K562 (cell line): ENCODE measurements at regions not wholly inside any gene's neighbourhood (a gene's known extent, or its start where the extent isn't known, plus 50 kb on each side); places are given as distances from the start of the nearest gene placed in this dataset.

Experiments used
- ATAC-seq: fragments of 200-7000 bp; cut with Tn5 transposase; 3 replicates; pipeline ENCODE4 v1.9.1; 2020; ENCODE audit warnings: moderate library complexity
- BruUV-seq: library from RNA; stranded (reverse); fragments of 400-500 nt; replicated peaks from 2 replicates; lab custom pipeline; 2021; lab: Mats Ljungman, UMichigan
- CTCF ChIA-PET: fragments of 300-600 bp; formaldehyde crosslinking; extraction: SDS; loops from one replicate; lab custom pipeline; 2021; ENCODE audit warnings: low intra/inter-chr PET ratio; lab: Yijun Ruan, JAX
- POLR2A ChIA-PET: fragments of 300-600, 350-650 bp; sonication (Branson Sonifier 250); formaldehyde crosslinking; extraction: SDS; loops from one replicate; lab custom pipeline; 2021; ENCODE audit warnings: antibody characterized with exemption, inconsistent platforms; lab: Yijun Ruan, JAX
- DNase-seq, 4 experiments: peaks; one replicate each; pipeline versions ENCODE4 v3.0.0 to v3.0.0-alpha.2; 2011 to 2018; ENCODE audit warnings: low spot score in 3 of 4, mixed read lengths in 3 of 4; ENCODE audit errors: extremely low read depth in 1 of 4
- FAIRE-seq: peaks from 2 replicates; lab custom pipeline; 2011; peaks lifted over from hg19 to GRCh38; lab: Jason Lieb, UNC
- H2AFZ ChIP-seq: 2 replicates; pipeline ENCODE4 v1.6.0; 2011; ENCODE audit warnings: low read depth, low read length, control low read depth, inconsistent platforms
- H3K27ac ChIP-seq: fragments of 200-600 bp; 3 replicates; pipeline ENCODE4 v1.8.0; 2011; ENCODE audit warnings: low read depth, mild to moderate bottlenecking, control low read depth, inconsistent platforms, low read length, moderate library complexity, mixed read lengths; ENCODE audit errors: extremely low read depth
- H3K27me3 ChIP-seq, 2 experiments: fragments of 300-600 bp in 1 of 2; 2 replicates in 1 of 2; 3 replicates in 1 of 2; pipeline versions ENCODE4 v1.6.0 to v1.8.0; 2011; ENCODE audit warnings: inconsistent platforms in 2 of 2, low read length in 2 of 2, mild to moderate bottlenecking in 1 of 2, mixed read lengths in 1 of 2, moderate library complexity in 1 of 2; ENCODE audit not compliant: control insufficient read depth in 2 of 2, insufficient read depth in 2 of 2
- H3K36me3 ChIP-seq: fragments of 300-600 bp; 3 replicates; pipeline ENCODE4 v1.8.0; 2011; ENCODE audit warnings: mild to moderate bottlenecking, low read length, inconsistent platforms; ENCODE audit not compliant: control insufficient read depth, insufficient read depth
- H3K4me1 ChIP-seq, 2 experiments: fragments of 200-600 bp in 1 of 2; replicated peaks in 1 of 2; 2 replicates in 1 of 2; 3 replicates in 1 of 2; pipeline versions ENCODE4 v1.5.1 to v1.8.0; 2011; ENCODE audit warnings: inconsistent platforms in 2 of 2, low read length in 2 of 2, mild to moderate bottlenecking in 1 of 2, mixed read lengths in 1 of 2, moderate library complexity in 1 of 2; ENCODE audit not compliant: control insufficient read depth in 2 of 2, insufficient read depth in 2 of 2
- H3K4me2 ChIP-seq: 2 replicates; pipeline ENCODE4 v1.6.1; 2011; ENCODE audit warnings: low read length, control low read depth, inconsistent platforms, mixed read lengths; ENCODE audit not compliant: insufficient read depth
- H3K4me3 ChIP-seq: fragments of 200-600 bp; sonication (generic), shearing (Covaris generic); 2 replicates; pipeline ENCODE4 v1.5.1; 2016; ENCODE audit warnings: control low read depth, inconsistent platforms
- H3K79me2 ChIP-seq: fragments of 200-600 bp; 3 replicates; pipeline ENCODE4 v1.8.0; 2011; ENCODE audit warnings: low read length, inconsistent platforms; ENCODE audit not compliant: control insufficient read depth, insufficient read depth
- H3K9ac ChIP-seq, 2 experiments: 2 replicates each; pipeline versions ENCODE4 v1.6.0 to v1.6.1; 2011; ENCODE audit warnings: low read depth in 2 of 2, low read length in 2 of 2, control low read depth in 1 of 2, inconsistent platforms in 1 of 2, mild to moderate bottlenecking in 1 of 2, mixed read lengths in 1 of 2; ENCODE audit not compliant: insufficient read depth in 1 of 2
- H3K9me1 ChIP-seq: one replicate; pipeline ENCODE4 v1.6.0; 2011; ENCODE audit warnings: inconsistent platforms, mild to moderate bottlenecking, low read length, moderate library complexity; ENCODE audit not compliant: control insufficient read depth, insufficient read depth
- H3K9me3 ChIP-seq: replicated peaks from 2 replicates; pipeline ENCODE4 v1.5.1; 2011; ENCODE audit warnings: low read depth, low read length, inconsistent platforms; ENCODE audit not compliant: control insufficient read depth, insufficient read depth
- H4K20me1 ChIP-seq: replicated peaks from 2 replicates; pipeline ENCODE4 v1.6.1; 2011; ENCODE audit warnings: low read length, inconsistent platforms, mixed read lengths; ENCODE audit not compliant: control insufficient read depth, insufficient read depth
- NFYB ChIP-seq: IDR thresholded peaks from 2 replicates; pipeline ENCODE4 v1.6.1; 2011; ENCODE audit warnings: mild to moderate bottlenecking, moderate library complexity; ENCODE audit not compliant: insufficient read length; ENCODE audit errors: extremely low read depth
- SIN3A ChIP-seq, 2 experiments: fragments of 150-350 bp in 1 of 2; IDR thresholded peaks; 2 replicates each; pipeline ENCODE4 v1.6.1; 2011 to 2016; ENCODE audit warnings: borderline replicate concordance in 2 of 2, low read depth in 2 of 2, low read length in 2 of 2, mild to moderate bottlenecking in 2 of 2, moderate library complexity in 2 of 2; ENCODE audit not compliant: control insufficient read depth in 1 of 2
- TOE1 ChIP-seq, 2 experiments: fragments of 450-650 bp in 1 of 2; sonication (generic) in 1 of 2; formaldehyde crosslinking in 1 of 2; IDR thresholded peaks; 2 replicates each; pipeline versions ENCODE4 v1.7.1 to v1.8.0; 2016 to 2022; ENCODE audit warnings: borderline replicate concordance in 2 of 2, mild to moderate bottlenecking in 2 of 2, antibody characterized with exemption in 1 of 2, inconsistent platforms in 1 of 2, low read depth in 1 of 2, missing genetic modification reagents in 1 of 2, moderate library complexity in 1 of 2
- ZNF175 ChIP-seq: fragments of 200-800 bp; sonication (Bioruptor generic); IDR thresholded peaks from 2 replicates; pipeline ENCODE4 v1.6.1; 2016; ENCODE audit warnings: low read depth, mild to moderate bottlenecking, missing genetic modification characterization, missing compliant biosample characterization
- ZNF57 ChIP-seq: fragments of 450-650 bp; formaldehyde crosslinking; IDR thresholded peaks from 2 replicates; pipeline ENCODE4 v1.4.0; 2020; ENCODE audit warnings: mild to moderate bottlenecking, moderate library complexity
- WGBS: fragments of 100-300 bp; shearing (Covaris generic); methylation state at CpG from one replicate; pipeline ENCODE4 v1.1.6; 2016; ENCODE audit warnings: low coverage, mixed read lengths; ENCODE audit not compliant: insufficient coverage; ENCODE audit errors: missing lambda C conversion rate; 5-methylcytosine and 5-hydroxymethylcytosine counted together
- in situ Hi-C: fragments of 300-500 bp; cut with MboI; formaldehyde crosslinking; loops from 4 replicates; pipeline ENCODE4 v1.15.0; 2018; ENCODE audit warnings: inconsistent platforms, mixed read lengths
- intact Hi-C: fragments of 100-400 bp; cut with micrococcal nuclease; formaldehyde crosslinking; loops from 2 replicates; pipeline ENCODE4 v1.14.2; 2022
- TF ChIP-seq, protein P1 (sequence below): fragments of 250-450 bp; sonication (Bioruptor Pico); IDR thresholded peaks from 2 replicates; pipeline ENCODE4 v1.5.0; 2021
- TF ChIP-seq, protein P2 (sequence below): sonication (generic); formaldehyde crosslinking; IDR thresholded peaks from 2 replicates; pipeline ENCODE4 v1.8.0; 2022; ENCODE audit warnings: missing genetic modification reagents, mild to moderate bottlenecking, borderline replicate concordance
- TF ChIP-seq, protein P3 (sequence below): sonication (generic); formaldehyde crosslinking; IDR thresholded peaks from 2 replicates; pipeline ENCODE4 v1.8.1; 2023; ENCODE audit warnings: mild to moderate bottlenecking, missing genetic modification reagents
- TF ChIP-seq, protein P4 (sequence below): sonication (generic); formaldehyde crosslinking; IDR thresholded peaks from 2 replicates; pipeline ENCODE4 v1.8.0; 2022; ENCODE audit warnings: missing genetic modification reagents, mild to moderate bottlenecking, moderate library complexity, borderline replicate concordance
- TF ChIP-seq, protein P5 (sequence below), 2 experiments: fragments of 450-650 bp in 1 of 2; sonication (generic) in 1 of 2; formaldehyde crosslinking; conservative IDR thresholded peaks; 2 replicates each; pipeline versions ENCODE4 v1.4.0 to v1.8.1; 2020 to 2022; ENCODE audit warnings: mild to moderate bottlenecking in 1 of 2, missing genetic modification reagents in 1 of 2

DNA sequence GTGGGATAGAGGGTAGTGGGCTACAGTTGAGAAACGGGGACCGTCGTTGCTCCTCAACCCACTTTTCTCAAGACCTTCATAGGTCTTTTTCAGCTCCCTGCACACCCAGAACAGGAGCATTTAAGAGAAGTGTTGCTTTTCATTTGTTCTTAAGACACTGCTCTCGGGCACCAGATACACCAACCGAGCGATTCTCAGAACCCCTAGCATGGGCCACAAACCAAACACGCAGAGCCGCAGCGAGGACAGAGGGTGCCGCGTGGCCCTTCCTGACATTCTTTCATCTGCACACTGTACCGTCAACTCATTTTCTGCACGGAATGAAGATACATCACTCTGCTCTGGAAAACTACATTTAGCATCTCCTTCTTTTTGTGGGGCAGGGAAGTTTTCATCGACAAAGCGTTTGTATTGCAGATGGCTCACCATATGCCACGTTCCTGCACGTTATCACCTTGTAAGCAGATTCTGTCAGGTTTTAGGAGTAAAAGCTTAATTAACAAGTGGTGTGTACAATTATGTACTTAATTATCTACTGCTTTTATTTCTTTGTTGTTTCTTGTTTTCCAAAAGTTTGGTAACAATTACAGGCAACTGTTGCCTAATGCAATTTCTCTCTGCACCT, 70.4 kb upstream of the MLN start:
- H3K27ac ChIP-seq: no peak overlapping the region
- ChIA-PET POLR2A (interaction anchor here (0.6 kb wide), 1 partner anchor 623 kb away, joined by 3 read pairs; no protein-coding TSS in a partner anchor), CTCF (no interaction called here)
- intact Hi-C loops: no loop called here
- no peak overlapping the region for H3K4me3 ChIP-seq
- no peak overlapping the region for H3K4me2 ChIP-seq
- H3K79me2 ChIP-seq: no peaks in the 10 kb centered on the region
- H3K9ac ChIP-seq: no peak overlapping the region
- no TSS peak for BruUV-seq
- 10% methylated on average over 17 of the region's 17 CpGs for WGBS
- FAIRE-seq (no peak), ATAC-seq (no peak), DNase-seq (no peak)
- in situ Hi-C loops: no loop called here
- H3K9me1 ChIP-seq: no peaks in the 10 kb centered on the region
- no peaks in the 10 kb centered on the region; the same call in 1 of the 2 replicates for H4K20me1 ChIP-seq
- peaks cover 2 to 10% of the 10 kb centered on the region in 2 experiments; a peak in 3 of 5 replicates for H3K4me1 ChIP-seq
- no peaks in the 10 kb centered on the region for H3K36me3 ChIP-seq
- no peak overlapping the region for H2AFZ ChIP-seq
- no peaks in the 10 kb centered on the region for H3K9me3 ChIP-seq
- TF ChIP-seq, protein P1, sequence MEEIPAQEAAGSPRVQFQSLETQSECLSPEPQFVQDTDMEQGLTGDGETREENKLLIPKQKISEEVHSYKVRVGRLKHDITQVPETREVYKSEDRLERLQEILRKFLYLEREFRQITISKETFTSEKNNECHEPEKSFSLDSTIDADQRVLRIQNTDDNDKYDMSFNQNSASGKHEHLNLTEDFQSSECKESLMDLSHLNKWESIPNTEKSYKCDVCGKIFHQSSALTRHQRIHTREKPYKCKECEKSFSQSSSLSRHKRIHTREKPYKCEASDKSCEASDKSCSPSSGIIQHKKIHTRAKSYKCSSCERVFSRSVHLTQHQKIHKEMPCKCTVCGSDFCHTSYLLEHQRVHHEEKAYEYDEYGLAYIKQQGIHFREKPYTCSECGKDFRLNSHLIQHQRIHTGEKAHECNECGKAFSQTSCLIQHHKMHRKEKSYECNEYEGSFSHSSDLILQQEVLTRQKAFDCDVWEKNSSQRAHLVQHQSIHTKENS (CRISPR knock-in tag): no peak
- TF ChIP-seq, protein P2, sequence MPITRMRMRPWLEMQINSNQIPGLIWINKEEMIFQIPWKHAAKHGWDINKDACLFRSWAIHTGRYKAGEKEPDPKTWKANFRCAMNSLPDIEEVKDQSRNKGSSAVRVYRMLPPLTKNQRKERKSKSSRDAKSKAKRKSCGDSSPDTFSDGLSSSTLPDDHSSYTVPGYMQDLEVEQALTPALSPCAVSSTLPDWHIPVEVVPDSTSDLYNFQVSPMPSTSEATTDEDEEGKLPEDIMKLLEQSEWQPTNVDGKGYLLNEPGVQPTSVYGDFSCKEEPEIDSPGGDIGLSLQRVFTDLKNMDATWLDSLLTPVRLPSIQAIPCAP (CRISPR knock-in tag): no peak
- no peak for TF ChIP-seq TOE1 (IDR thresholded peaks at IDR 0.05; ENCODE audit: borderline replicate concordance)
- no peak for TF ChIP-seq TOE1 (CRISPR knock-in tag; IDR thresholded peaks at IDR 0.05; ENCODE audit: borderline replicate concordance, low read depth)
- TF ChIP-seq ZNF57 (CRISPR knock-in tag): no peak
- TF ChIP-seq, protein P3, sequence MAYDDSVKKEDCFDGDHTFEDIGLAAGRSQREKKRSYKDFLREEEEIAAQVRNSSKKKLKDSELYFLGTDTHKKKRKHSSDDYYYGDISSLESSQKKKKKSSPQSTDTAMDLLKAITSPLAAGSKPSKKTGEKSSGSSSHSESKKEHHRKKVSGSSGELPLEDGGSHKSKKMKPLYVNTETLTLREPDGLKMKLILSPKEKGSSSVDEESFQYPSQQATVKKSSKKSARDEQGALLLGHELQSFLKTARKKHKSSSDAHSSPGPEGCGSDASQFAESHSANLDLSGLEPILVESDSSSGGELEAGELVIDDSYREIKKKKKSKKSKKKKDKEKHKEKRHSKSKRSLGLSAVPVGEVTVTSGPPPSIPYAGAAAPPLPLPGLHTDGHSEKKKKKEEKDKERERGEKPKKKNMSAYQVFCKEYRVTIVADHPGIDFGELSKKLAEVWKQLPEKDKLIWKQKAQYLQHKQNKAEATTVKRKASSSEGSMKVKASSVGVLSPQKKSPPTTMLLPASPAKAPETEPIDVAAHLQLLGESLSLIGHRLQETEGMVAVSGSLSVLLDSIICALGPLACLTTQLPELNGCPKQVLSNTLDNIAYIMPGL (CRISPR knock-in tag): no peak
- TF ChIP-seq, protein P4, sequence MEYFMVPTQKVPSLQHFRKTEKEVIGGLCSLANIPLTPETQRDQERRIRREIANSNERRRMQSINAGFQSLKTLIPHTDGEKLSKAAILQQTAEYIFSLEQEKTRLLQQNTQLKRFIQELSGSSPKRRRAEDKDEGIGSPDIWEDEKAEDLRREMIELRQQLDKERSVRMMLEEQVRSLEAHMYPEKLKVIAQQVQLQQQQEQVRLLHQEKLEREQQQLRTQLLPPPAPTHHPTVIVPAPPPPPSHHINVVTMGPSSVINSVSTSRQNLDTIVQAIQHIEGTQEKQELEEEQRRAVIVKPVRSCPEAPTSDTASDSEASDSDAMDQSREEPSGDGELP: no peak
- no peak for TF ChIP-seq SIN3A (IDR thresholded peaks at IDR 0.05; ENCODE audit: borderline replicate concordance in 2 of 2, control insufficient read depth in 1 of 2, low read depth in 2 of 2, low read length in 2 of 2)
- TF ChIP-seq ZNF175 (CRISPR knock-in tag): no peak
- TF ChIP-seq NFYB: no peak
- TF ChIP-seq, protein P5, sequence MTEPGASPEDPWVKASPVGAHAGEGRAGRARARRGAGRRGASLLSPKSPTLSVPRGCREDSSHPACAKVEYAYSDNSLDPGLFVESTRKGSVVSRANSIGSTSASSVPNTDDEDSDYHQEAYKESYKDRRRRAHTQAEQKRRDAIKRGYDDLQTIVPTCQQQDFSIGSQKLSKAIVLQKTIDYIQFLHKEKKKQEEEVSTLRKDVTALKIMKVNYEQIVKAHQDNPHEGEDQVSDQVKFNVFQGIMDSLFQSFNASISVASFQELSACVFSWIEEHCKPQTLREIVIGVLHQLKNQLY (CRISPR knock-in tag; conservative IDR thresholded peaks at IDR 0.05): no peak
- peaks cover 34 to 85% of the 10 kb centered on the region in 2 experiments for H3K27me3 ChIP-seq
